Mucosa of descending colon (tissue), 3 donors: ENCODE measurements at regions not wholly inside any gene's neighbourhood (a gene's known extent, or its start where the extent isn't known, plus 50 kb on each side); places are given as distances from the start of the nearest gene placed in this dataset.
A peak's percentile ranks its signal among the peaks of the same experiment; 100 is the strongest.

Experiments
- ATAC-seq: fragments of 200-7000 bp; cut with Tn5 transposase; one replicate; pipeline ENCODE4 v1.9.1; 2020; ENCODE audit warnings: mild to moderate bottlenecking, moderate library complexity
- DNase-seq, 3 donors: peaks; one replicate each; pipeline ENCODE4 v3.0.0-alpha.2; 2020
- H3K36me3 ChIP-seq: fragments of 200-600 bp; one replicate; pipeline ENCODE4 v1.8.0; 2021; ENCODE audit warnings: low read depth, mild to moderate bottlenecking
- H3K4me1 ChIP-seq: fragments of 200-600 bp; one replicate; pipeline ENCODE4 v1.8.0; 2021; ENCODE audit warnings: low read depth, mild to moderate bottlenecking
- H3K4me3 ChIP-seq: fragments of 200-600 bp; one replicate; pipeline ENCODE4 v1.8.0; 2021; ENCODE audit warnings: mild to moderate bottlenecking
- H3K9me3 ChIP-seq: fragments of 200-600 bp; one replicate; pipeline ENCODE4 v1.8.0; 2021; ENCODE audit warnings: mild to moderate bottlenecking
- CTCF ChIP-seq: fragments of 200-600 bp; IDR thresholded peaks from one replicate; pipeline ENCODE4 v1.8.0; 2022; ENCODE audit warnings: antibody characterized with exemption, mild to moderate bottlenecking
- intact Hi-C, 2 donors: fragments of 100-400 bp; cut with DNase I in 1 of 2; cut with micrococcal nuclease in 1 of 2; formaldehyde crosslinking; loops; one replicate each; pipeline versions ENCODE4 v1.11.0 to v1.11.1; 2022; cut with DNase I, micrococcal nuclease
- donor health status: DM: no; HTN: no; CAD: no; lungs with moderate emphysema.
- donor health status: DM: no; HTN: no; CAD: no.
- donor health status: DM: no; HTN: yes; CAD: no.

- Histone ChIP-seq H3K4me3 (no peak overlapping the region), H3K9me3 (no peaks in the 10 kb centered on the region), H3K36me3 (no peaks in the 10 kb centered on the region), H3K4me1 (no peaks in the 10 kb centered on the region)
- no peak for TF ChIP-seq CTCF
- DNase-seq (no peak), ATAC-seq (no peak)
- intact Hi-C loops = loop anchor here in 1 of 2 donors (10.0 kb wide), 1 partner anchor 965 kb away; no protein-coding TSS in a partner anchor
Measured at GRCh38 chr14:100659345-100660001, 67.2 kb upstream of the DLK1 start.

- no peak for TF ChIP-seq CTCF
- H3K4me1 ChIP-seq = peaks cover 9% of the 10 kb centered on the region
- intact Hi-C loops = loop anchor here in 1 of 2 donors (10.0 kb wide), 1 partner anchor 964 kb away; no protein-coding TSS in a partner anchor
- DNase-seq (no peak), ATAC-seq (no peak)
- no peak overlapping the region for H3K4me3 ChIP-seq
- H3K36me3 ChIP-seq = no peaks in the 10 kb centered on the region
- no peaks in the 10 kb centered on the region for H3K9me3 ChIP-seq
Measured at GRCh38 chr14:100660498-100660881, 66.2 kb upstream of the DLK1 start.

- intact Hi-C loops = loop anchor here in 1 of 2 donors (10.0 kb wide), 1 partner anchor 964 kb away; no protein-coding TSS in a partner anchor
- Histone ChIP-seq H3K36me3 (no peaks in the 10 kb centered on the region), H3K9me3 (no peaks in the 10 kb centered on the region), H3K4me1 (peaks cover 14% of the 10 kb centered on the region), H3K4me3 (no peak overlapping the region)
- DNase-seq (no peak), ATAC-seq (no peak)
- no peak for TF ChIP-seq CTCF
Measured at GRCh38 chr14:100660882-100661635, 65.6 kb upstream of the DLK1 start.

GRCh38 chr14:100662879-100663760 lies 63.6 kb upstream of the DLK1 start:
- H3K36me3 ChIP-seq = no peaks in the 10 kb centered on the region
- no peaks in the 10 kb centered on the region for H3K9me3 ChIP-seq
- peaks cover 15% of the 10 kb centered on the region for H3K4me1 ChIP-seq
- DNase-seq (peak; percentile 75 to 81 (median 76)), ATAC-seq (peak; percentile 65)
- intact Hi-C loops = loop anchor here in 1 of 2 donors (10.0 kb wide), 1 partner anchor 962 kb away; no protein-coding TSS in a partner anchor
- peak; percentile 91 for TF ChIP-seq CTCF
- no peak overlapping the region for H3K4me3 ChIP-seq

- peaks cover 15% of the 10 kb centered on the region for H3K4me1 ChIP-seq
- no peak overlapping the region for H3K4me3 ChIP-seq
- H3K36me3 ChIP-seq = no peaks in the 10 kb centered on the region
- no peaks in the 10 kb centered on the region for H3K9me3 ChIP-seq
- no peak for ATAC-seq
- intact Hi-C loops = loop anchor here in 1 of 2 donors (10.0 kb wide), 1 partner anchor 961 kb away; no protein-coding TSS in a partner anchor
- no peak for TF ChIP-seq CTCF
- no peak for DNase-seq
Measured at GRCh38 chr14:100663761-100664052, 63.0 kb upstream of the DLK1 start.
